ENCODE measurements at regions not wholly inside any gene's neighbourhood (a gene's known extent, or its start where the extent isn't known, plus 50 kb on each side); places are given as distances from the start of the nearest gene placed in this dataset.

DNA sequence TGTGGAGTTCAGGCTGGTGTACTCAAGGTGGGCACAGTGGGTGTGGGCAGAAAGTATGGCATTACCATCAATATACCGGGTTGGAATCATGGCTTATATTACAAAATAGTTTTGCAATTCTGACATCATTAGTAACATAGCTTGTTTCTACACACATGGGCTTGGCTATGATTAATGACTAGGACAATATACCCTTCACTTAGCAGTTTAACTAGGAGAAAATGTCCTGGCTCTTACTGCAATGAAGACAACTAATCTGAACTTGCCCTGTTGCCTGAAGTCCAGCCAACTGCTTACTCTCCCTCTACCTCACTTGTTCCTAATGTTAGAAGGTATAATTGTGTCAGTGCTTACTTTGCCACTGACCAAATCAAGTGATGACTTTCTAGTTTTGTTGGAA lies 612.5 kb downstream of the EFNA5 start:
- Histone ChIP-seq H3K36me3 (no peaks in the 10 kb centered on the region), H3K4me1 (ENCODE audit: control insufficient read depth in 1 of 2, insufficient read depth in 1 of 2, low read depth in 1 of 2, low read length in 1 of 2) (no peaks in the 10 kb centered on the region), H3K27me3 (no peaks in the 10 kb centered on the region), H3K27ac (no peak overlapping the region), H3K4me3 (ENCODE audit: low read depth in 1 of 2, low read length in 1 of 2) (no peak overlapping the region), H3K9me3 (no peaks in the 10 kb centered on the region)
- TF ChIP-seq, protein P1, sequence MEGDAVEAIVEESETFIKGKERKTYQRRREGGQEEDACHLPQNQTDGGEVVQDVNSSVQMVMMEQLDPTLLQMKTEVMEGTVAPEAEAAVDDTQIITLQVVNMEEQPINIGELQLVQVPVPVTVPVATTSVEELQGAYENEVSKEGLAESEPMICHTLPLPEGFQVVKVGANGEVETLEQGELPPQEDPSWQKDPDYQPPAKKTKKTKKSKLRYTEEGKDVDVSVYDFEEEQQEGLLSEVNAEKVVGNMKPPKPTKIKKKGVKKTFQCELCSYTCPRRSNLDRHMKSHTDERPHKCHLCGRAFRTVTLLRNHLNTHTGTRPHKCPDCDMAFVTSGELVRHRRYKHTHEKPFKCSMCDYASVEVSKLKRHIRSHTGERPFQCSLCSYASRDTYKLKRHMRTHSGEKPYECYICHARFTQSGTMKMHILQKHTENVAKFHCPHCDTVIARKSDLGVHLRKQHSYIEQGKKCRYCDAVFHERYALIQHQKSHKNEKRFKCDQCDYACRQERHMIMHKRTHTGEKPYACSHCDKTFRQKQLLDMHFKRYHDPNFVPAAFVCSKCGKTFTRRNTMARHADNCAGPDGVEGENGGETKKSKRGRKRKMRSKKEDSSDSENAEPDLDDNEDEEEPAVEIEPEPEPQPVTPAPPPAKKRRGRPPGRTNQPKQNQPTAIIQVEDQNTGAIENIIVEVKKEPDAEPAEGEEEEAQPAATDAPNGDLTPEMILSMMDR (IDR thresholded peaks at IDR 0.05): no peak

DNA sequence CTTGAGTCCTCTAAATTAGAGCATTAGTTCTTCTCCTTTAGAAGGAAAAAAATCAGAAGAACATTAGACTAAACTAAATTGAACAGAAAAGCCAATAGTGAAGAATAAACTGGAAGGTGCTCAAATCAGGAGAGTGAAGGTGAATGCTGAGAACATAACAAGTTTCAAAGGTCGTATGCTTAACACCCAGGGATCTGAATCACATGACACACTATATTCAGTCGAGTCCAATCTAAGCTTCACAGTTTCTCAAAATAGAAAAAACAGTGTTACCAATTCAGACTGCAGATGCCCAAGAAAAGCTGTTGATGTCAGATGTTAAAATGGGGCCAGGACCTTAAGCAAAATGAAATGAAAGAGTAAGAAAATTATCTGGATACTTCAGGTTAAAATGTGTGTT lies 614.5 kb downstream of the EFNA5 start:
- H3K36me3 ChIP-seq: no peaks in the 10 kb centered on the region
- no peaks in the 10 kb centered on the region for H3K27me3 ChIP-seq
- no peak overlapping the region for H3K4me3 ChIP-seq (ENCODE audit: low read depth in 1 of 2, low read length in 1 of 2)
- TF ChIP-seq, protein P1 (IDR thresholded peaks at IDR 0.05): no peak
- H3K4me1 ChIP-seq (ENCODE audit: control insufficient read depth in 1 of 2, insufficient read depth in 1 of 2, low read depth in 1 of 2, low read length in 1 of 2): no peaks in the 10 kb centered on the region
- H3K27ac ChIP-seq: no peak overlapping the region
- no peaks in the 10 kb centered on the region for H3K9me3 ChIP-seq

DNA sequence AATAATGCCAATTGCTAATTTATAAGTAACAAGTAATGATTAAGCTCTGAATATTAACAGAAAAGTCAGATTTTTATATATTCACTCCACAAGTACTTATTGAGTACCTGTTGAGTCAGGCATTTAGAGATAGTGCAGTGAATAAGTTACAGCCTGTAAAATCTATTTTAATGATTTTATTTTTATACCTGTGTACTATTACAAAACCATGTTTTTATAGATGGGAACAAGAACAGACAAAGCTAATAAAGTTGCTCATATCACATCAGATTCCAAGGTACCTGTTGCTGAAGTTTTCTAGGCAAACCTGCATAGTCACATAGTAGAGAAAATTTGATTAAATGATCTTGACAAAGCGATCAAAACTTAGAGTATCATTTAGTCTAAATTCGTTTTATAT lies 623.7 kb downstream of the EFNA5 start:
- Histone ChIP-seq H3K9me3 (no peaks in the 10 kb centered on the region), H3K27ac (no peak overlapping the region), H3K36me3 (no peaks in the 10 kb centered on the region), H3K4me1 (ENCODE audit: control insufficient read depth in 1 of 2, insufficient read depth in 1 of 2, low read depth in 1 of 2, low read length in 1 of 2) (no peaks in the 10 kb centered on the region), H3K27me3 (no peaks in the 10 kb centered on the region), H3K4me3 (ENCODE audit: low read depth in 1 of 2, low read length in 1 of 2) (no peak overlapping the region)
- TF ChIP-seq, protein P1 (IDR thresholded peaks at IDR 0.05): no peak

DNA sequence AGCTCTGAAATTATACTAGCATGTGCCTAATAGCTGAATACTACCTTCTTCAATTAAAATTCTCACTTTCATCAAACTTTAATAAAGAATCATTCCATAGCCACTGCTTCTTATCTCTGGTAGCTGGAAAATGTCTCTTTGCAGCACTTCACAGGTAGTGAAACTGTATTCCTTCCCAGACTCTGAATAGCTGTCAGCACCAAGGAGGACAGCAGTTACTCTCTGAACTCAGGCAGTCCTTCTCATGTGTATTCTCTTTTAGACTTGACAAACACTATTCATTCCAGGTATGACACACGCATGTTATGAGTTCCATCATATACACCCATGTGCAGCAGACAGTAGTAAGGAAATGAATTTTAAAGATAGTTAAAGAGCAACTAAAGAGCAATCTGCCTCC lies 627.1 kb downstream of the EFNA5 start:
- Histone ChIP-seq H3K9me3 (no peaks in the 10 kb centered on the region), H3K27me3 (no peaks in the 10 kb centered on the region), H3K36me3 (no peaks in the 10 kb centered on the region), H3K27ac (no peak overlapping the region), H3K4me3 (ENCODE audit: low read depth in 1 of 2, low read length in 1 of 2) (no peak overlapping the region), H3K4me1 (ENCODE audit: control insufficient read depth in 1 of 2, insufficient read depth in 1 of 2, low read depth in 1 of 2, low read length in 1 of 2) (no peaks in the 10 kb centered on the region)
- TF ChIP-seq, protein P1 (IDR thresholded peaks at IDR 0.05): no peak

DNA sequence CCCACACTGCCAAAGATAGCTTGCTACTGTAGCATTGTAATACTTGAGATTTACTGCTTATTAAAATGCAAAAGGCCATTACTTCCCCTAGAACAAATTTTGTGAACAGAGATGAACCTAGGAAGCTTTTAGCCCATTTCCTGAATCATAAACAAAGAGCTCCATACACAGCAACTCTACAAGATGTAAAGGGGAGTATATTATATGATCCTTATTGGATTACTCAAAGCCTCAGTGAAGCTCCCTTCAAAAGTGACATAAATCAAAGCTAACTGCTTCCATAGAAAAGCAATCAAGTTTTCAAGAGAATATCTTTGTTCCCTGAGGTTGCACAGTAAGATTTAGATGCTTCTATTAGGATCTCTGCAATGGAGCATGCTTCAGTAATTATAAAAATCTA lies 629.8 kb downstream of the EFNA5 start:
- Histone ChIP-seq H3K27me3 (no peaks in the 10 kb centered on the region), H3K9me3 (no peaks in the 10 kb centered on the region), H3K36me3 (no peaks in the 10 kb centered on the region), H3K27ac (no peak overlapping the region), H3K4me3 (ENCODE audit: low read depth in 1 of 2, low read length in 1 of 2) (no peak overlapping the region), H3K4me1 (ENCODE audit: control insufficient read depth in 1 of 2, insufficient read depth in 1 of 2, low read depth in 1 of 2, low read length in 1 of 2) (no peaks in the 10 kb centered on the region)
- TF ChIP-seq, protein P1 (IDR thresholded peaks at IDR 0.05): no peak

DNA sequence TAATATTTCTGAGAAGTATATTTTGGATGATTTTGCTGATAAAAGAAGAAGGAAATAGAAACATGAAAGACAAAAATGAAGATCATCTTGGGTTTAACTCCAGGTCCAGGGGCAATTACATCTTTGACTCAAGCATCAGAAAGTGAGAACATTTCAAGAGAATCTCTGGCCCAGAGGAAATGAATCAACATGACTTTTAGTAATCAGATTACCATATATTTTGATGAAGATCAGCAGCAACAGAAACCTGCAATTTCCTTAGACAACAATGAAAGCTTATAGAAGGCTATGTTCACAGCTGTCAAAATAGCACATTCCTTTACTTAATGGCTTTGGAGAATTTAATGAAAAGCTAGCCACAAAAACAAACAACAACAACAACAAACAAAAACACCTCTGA lies 638.1 kb downstream of the EFNA5 start:
- no peak overlapping the region for H3K27ac ChIP-seq
- H3K4me1 ChIP-seq (ENCODE audit: control insufficient read depth in 1 of 2, insufficient read depth in 1 of 2, low read depth in 1 of 2, low read length in 1 of 2): no peaks in the 10 kb centered on the region
- TF ChIP-seq, protein P1 (IDR thresholded peaks at IDR 0.05): no peak
- no peaks in the 10 kb centered on the region for H3K27me3 ChIP-seq
- no peaks in the 10 kb centered on the region for H3K36me3 ChIP-seq
- H3K9me3 ChIP-seq: no peaks in the 10 kb centered on the region
- no peak overlapping the region for H3K4me3 ChIP-seq (ENCODE audit: low read depth in 1 of 2, low read length in 1 of 2)

Data from neutrophil (primary cell).